GM12872 (cell line): ENCODE measurements at regions not wholly inside any gene's neighbourhood (a gene's known extent, or its start where the extent isn't known, plus 50 kb on each side); places are given as distances from the start of the nearest gene placed in this dataset.

Source experiments
- CTCF ChIP-seq: IDR thresholded peaks from 3 replicates; pipeline ENCODE4 v1.5.1; 2011; ENCODE audit warnings: low read depth, mild to moderate bottlenecking, low read length, moderate library complexity; ENCODE audit not compliant: insufficient read depth

GRCh38 chr19:13712767-13713201, 51.5 kb upstream of the MRI1 start:
- TF ChIP-seq CTCF = no peak

DNA sequence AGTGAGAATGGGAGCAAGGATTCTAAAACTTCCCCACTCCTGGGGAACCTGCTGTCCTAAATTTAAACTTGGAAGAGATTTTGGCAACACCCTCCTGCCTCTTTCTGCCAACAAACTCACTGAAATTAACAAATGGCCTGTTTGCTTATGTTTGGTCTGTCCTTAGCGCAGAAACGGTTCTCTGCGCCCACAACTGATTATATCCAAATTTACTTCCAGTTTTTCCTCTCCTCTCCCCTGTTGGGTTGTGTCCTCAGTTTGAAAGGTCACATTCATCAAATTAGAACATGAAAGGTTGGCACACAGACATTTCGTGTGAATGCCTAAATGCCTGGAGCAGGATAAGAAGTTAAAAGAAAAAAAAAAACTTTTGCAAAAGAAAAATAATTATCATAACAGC, 56.4 kb upstream of the MRI1 start:
- TF ChIP-seq CTCF = no peak

DNA sequence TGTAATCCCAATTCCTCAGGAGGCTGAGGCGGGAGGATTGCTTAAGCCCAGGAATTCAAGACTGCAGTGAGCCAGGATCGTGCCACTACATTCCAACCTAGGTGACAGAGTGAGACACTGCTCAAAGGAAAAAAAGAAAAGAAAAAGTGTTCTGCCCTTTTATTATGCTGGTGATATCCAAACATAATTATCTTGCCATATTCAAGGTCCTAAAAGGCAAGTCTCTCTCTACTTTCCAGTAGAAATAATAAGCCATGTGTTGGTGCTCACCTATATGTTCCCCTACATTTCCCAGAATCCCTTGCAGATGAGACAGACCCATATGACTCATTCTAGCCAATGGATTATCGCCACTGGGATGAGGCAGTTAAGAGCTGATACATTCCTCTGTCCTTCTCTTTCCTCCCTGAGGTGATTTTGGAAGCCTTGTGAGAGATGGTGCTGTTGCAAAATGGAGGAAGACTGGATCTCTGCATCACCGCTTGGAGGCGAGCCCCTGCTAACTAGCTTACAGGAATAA, 58.3 kb upstream of the MRI1 start:
- TF ChIP-seq CTCF = no peak

- no peak for TF ChIP-seq CTCF
Observed at GRCh38 chr19:13705201-13705600, 59.1 kb upstream of the MRI1 start.

DNA sequence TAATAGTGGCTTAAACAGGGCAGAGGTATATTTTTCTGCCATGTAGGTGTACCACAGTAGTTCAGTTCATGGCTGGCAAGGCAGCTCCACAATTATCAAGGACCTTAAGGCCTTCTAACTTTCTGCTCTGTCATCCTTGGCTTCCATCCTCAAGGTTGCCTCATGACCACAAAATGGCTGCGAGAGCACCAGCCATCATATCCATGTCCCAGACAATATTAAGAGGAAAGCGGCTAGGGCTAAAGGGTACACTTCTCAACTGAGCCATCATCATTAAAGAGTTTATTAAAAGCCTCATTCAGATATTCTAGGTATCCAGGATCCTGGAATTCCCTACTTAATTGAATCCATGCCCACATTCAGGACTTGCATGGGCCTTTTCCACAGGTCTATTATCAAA, 62.7 kb upstream of the MRI1 start:
- TF ChIP-seq CTCF = no peak

DNA sequence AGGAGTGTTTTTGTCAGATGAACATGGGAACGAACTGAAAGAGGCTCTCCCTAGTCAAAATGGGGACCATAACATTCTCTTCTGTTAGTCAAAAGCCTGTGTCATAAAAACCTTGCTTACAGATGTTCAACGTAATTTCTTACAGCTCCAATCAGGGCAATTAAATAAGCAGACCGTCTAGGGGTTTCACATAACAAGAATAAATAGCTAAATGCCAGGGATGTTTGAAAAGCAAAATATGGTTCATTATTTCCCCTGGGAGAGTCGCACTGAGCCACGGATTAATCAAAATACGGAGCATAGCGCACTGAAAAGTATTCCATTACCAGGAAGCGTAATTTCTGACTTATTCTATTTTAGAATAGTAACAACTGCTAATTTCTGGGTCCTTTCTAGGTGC, 63.7 kb upstream of the MRI1 start:
- no peak for TF ChIP-seq CTCF

- TF ChIP-seq CTCF = no peak
Observed at GRCh38 chr19:13699786-13700185, 64.5 kb upstream of the MRI1 start.

GRCh38 chr19:13696839-13697238, 67.5 kb upstream of the MRI1 start:
- no peak for TF ChIP-seq CTCF
